ENCODE measurements at regions not wholly inside any gene's neighbourhood (a gene's known extent, or its start where the extent isn't known, plus 50 kb on each side); places are given as distances from the start of the nearest gene placed in this dataset.

DNA sequence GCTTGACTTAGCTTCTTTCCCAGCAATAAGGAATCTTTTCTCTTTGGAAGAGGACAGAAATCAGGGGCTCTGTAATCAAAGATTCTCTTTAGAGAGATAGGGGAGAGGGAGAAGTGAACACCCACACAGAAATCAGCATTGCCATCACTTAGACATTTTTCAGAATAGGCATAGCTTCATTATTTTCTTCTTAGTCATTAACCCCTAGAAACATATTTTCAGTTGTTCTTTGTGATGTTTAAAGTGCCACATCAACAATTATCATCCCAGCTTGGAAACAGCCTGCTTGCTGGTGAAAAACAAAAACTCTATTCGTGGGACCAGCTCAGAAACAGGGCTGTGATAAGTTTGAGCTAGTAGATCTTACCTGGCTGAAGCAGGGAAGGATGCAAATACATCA lies 88.3 kb upstream of the SLC44A3 start:
- Histone ChIP-seq H3K27ac (replicated peaks) (no peak overlapping the region), H3K27me3 (ENCODE audit: insufficient read depth, poor library complexity, severe bottlenecking) (no peaks in the 10 kb centered on the region), H3K4me3 (replicated peaks; ENCODE audit: insufficient read depth, low read length) (no peak overlapping the region)
- DNase-seq (ENCODE audit: low read depth in 1 of 2, low spot score in 1 of 2) = no peak
- TF ChIP-seq, protein P1, sequence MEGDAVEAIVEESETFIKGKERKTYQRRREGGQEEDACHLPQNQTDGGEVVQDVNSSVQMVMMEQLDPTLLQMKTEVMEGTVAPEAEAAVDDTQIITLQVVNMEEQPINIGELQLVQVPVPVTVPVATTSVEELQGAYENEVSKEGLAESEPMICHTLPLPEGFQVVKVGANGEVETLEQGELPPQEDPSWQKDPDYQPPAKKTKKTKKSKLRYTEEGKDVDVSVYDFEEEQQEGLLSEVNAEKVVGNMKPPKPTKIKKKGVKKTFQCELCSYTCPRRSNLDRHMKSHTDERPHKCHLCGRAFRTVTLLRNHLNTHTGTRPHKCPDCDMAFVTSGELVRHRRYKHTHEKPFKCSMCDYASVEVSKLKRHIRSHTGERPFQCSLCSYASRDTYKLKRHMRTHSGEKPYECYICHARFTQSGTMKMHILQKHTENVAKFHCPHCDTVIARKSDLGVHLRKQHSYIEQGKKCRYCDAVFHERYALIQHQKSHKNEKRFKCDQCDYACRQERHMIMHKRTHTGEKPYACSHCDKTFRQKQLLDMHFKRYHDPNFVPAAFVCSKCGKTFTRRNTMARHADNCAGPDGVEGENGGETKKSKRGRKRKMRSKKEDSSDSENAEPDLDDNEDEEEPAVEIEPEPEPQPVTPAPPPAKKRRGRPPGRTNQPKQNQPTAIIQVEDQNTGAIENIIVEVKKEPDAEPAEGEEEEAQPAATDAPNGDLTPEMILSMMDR (IDR thresholded peaks at IDR 0.05; ENCODE audit: insufficient read depth, low read length) = no peak
- TF ChIP-seq SPI1 (IDR thresholded peaks at IDR 0.05; ENCODE audit: borderline replicate concordance, low read depth) (no peak), POLR2AphosphoS5 (IDR thresholded peaks at IDR 0.05; ENCODE audit: low read depth) (no peak), GABPA (IDR thresholded peaks at IDR 0.05; ENCODE audit: low read depth) (no peak)
- TF ChIP-seq, protein P2, sequence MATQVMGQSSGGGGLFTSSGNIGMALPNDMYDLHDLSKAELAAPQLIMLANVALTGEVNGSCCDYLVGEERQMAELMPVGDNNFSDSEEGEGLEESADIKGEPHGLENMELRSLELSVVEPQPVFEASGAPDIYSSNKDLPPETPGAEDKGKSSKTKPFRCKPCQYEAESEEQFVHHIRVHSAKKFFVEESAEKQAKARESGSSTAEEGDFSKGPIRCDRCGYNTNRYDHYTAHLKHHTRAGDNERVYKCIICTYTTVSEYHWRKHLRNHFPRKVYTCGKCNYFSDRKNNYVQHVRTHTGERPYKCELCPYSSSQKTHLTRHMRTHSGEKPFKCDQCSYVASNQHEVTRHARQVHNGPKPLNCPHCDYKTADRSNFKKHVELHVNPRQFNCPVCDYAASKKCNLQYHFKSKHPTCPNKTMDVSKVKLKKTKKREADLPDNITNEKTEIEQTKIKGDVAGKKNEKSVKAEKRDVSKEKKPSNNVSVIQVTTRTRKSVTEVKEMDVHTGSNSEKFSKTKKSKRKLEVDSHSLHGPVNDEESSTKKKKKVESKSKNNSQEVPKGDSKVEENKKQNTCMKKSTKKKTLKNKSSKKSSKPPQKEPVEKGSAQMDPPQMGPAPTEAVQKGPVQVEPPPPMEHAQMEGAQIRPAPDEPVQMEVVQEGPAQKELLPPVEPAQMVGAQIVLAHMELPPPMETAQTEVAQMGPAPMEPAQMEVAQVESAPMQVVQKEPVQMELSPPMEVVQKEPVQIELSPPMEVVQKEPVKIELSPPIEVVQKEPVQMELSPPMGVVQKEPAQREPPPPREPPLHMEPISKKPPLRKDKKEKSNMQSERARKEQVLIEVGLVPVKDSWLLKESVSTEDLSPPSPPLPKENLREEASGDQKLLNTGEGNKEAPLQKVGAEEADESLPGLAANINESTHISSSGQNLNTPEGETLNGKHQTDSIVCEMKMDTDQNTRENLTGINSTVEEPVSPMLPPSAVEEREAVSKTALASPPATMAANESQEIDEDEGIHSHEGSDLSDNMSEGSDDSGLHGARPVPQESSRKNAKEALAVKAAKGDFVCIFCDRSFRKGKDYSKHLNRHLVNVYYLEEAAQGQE (IDR thresholded peaks at IDR 0.05; ENCODE audit: insufficient replicate concordance, low read depth) = no peak

DNA sequence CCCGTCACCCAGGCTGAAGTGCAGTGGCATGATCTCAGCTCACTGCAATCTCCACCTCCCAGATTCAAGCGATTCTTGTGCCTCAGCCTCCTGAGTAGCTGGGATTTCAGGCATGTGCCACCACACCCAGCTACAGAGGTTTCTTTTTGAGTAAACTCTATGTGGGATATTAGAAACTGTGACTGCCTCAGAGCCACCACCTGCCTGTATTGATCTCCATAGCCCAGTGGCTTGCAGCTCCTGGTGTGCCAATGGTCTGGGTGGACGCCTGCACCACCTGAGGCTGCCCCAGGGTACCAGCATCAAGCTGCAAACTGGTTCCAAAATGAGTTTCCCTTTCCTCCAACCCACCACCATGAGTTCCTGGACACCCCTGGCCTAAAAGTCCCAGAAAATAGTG lies 89.7 kb upstream of the SLC44A3 start:
- no peak for DNase-seq (ENCODE audit: low read depth in 1 of 2, low spot score in 1 of 2)
- H3K27ac ChIP-seq (replicated peaks) = no peak overlapping the region
- H3K4me3 ChIP-seq (replicated peaks; ENCODE audit: insufficient read depth, low read length) = no peak overlapping the region
- TF ChIP-seq, protein P2 (IDR thresholded peaks at IDR 0.05; ENCODE audit: insufficient replicate concordance, low read depth) = no peak
- no peak for TF ChIP-seq POLR2AphosphoS5 (IDR thresholded peaks at IDR 0.05; ENCODE audit: low read depth)
- TF ChIP-seq SPI1 (IDR thresholded peaks at IDR 0.05; ENCODE audit: borderline replicate concordance, low read depth) = no peak
- no peak for TF ChIP-seq GABPA (IDR thresholded peaks at IDR 0.05; ENCODE audit: low read depth)
- TF ChIP-seq, protein P1 (IDR thresholded peaks at IDR 0.05; ENCODE audit: insufficient read depth, low read length) = no peak
- no peaks in the 10 kb centered on the region for H3K27me3 ChIP-seq (ENCODE audit: insufficient read depth, poor library complexity, severe bottlenecking)

DNA sequence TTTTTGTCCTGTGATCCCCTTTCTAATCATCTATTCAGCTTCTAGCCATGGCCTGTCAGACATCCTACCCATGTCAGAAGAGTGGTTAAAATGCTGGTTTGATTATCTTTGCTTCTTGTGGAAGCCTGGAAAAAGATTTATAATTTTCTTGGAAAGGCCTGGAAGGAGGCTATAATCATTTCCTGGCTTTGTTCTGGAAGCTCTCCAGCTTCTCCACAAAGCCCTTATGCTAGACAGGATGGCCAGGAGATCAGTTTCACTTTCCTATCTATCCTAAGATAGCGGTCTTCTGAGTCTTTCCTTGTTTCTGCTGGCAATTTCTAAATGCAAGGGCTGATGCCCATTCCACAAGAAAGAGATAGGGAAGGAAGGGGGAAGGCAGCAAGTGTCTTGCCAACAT lies 90.9 kb upstream of the SLC44A3 start:
- DNase-seq (ENCODE audit: low read depth in 1 of 2, low spot score in 1 of 2) = no peak
- TF ChIP-seq SPI1 (IDR thresholded peaks at IDR 0.05; ENCODE audit: borderline replicate concordance, low read depth) (no peak), POLR2AphosphoS5 (IDR thresholded peaks at IDR 0.05; ENCODE audit: low read depth) (no peak), GABPA (IDR thresholded peaks at IDR 0.05; ENCODE audit: low read depth) (no peak)
- TF ChIP-seq, protein P2 (IDR thresholded peaks at IDR 0.05; ENCODE audit: insufficient replicate concordance, low read depth) = no peak
- TF ChIP-seq, protein P1 (IDR thresholded peaks at IDR 0.05; ENCODE audit: insufficient read depth, low read length) = no peak
- Histone ChIP-seq H3K27me3 (ENCODE audit: insufficient read depth, poor library complexity, severe bottlenecking) (no peaks in the 10 kb centered on the region), H3K27ac (replicated peaks) (no peak overlapping the region), H3K4me3 (replicated peaks; ENCODE audit: insufficient read depth, low read length) (no peak overlapping the region)
